Small intestine (tissue), 7 donors: ENCODE measurements at regions not wholly inside any gene's neighbourhood (a gene's known extent, or its start where the extent isn't known, plus 50 kb on each side); places are given as distances from the start of the nearest gene placed in this dataset.

ENCODE experiments used
- DNase-seq, 2 donors: peaks; one replicate each; pipeline versions ENCODE4 v3.0.0 to v3.0.0-alpha.2; 2013
- FAIRE-seq: peaks from 2 replicates; lab custom pipeline; 2012; peaks lifted over from hg19 to GRCh38; lab: Jason Lieb, UNC
- H3K27ac ChIP-seq, 3 donors: one replicate each; pipeline ENCODE4 v1.5.1; 2013; ENCODE audit warnings: low read length in 2 of 3, mild to moderate bottlenecking in 2 of 3, control low read depth in 1 of 3, inconsistent platforms in 1 of 3, low read depth in 1 of 3, moderate library complexity in 1 of 3
- H3K27me3 ChIP-seq, 3 donors: one replicate each; pipeline ENCODE4 v1.6.1; 2013; ENCODE audit warnings: low read length in 3 of 3, inconsistent platforms in 1 of 3; ENCODE audit not compliant: control insufficient read depth in 3 of 3, insufficient read depth in 3 of 3
- H3K36me3 ChIP-seq, 3 donors: one replicate each; pipeline ENCODE4 v1.6.1; 2013; ENCODE audit warnings: low read length in 3 of 3, inconsistent platforms in 1 of 3, low read depth in 1 of 3, mild to moderate bottlenecking in 1 of 3, moderate library complexity in 1 of 3; ENCODE audit not compliant: control insufficient read depth in 3 of 3, insufficient read depth in 2 of 3
- H3K4me1 ChIP-seq, 3 donors: one replicate each; pipeline ENCODE4 v1.6.1; 2013; ENCODE audit warnings: low read length in 2 of 3, inconsistent platforms in 1 of 3, low read depth in 1 of 3, mild to moderate bottlenecking in 1 of 3, moderate library complexity in 1 of 3; ENCODE audit not compliant: control insufficient read depth in 3 of 3, insufficient read depth in 2 of 3
- H3K4me3 ChIP-seq, 3 donors: one replicate each; pipeline ENCODE4 v1.5.1; 2013; ENCODE audit warnings: low read length in 3 of 3, control low read depth in 1 of 3, inconsistent platforms in 1 of 3, low read depth in 1 of 3, mild to moderate bottlenecking in 1 of 3, moderate library complexity in 1 of 3
- H3K9me3 ChIP-seq, 2 donors: one replicate each; pipeline ENCODE4 v1.6.1; 2013; ENCODE audit warnings: low read depth in 1 of 2, low read length in 1 of 2; ENCODE audit not compliant: control insufficient read depth in 2 of 2, insufficient read depth in 1 of 2
- WGBS, 3 donors: extraction: QIAGEN DNeasy Blood & Tissue Kit; methylation state at CpG; one replicate each; pipeline ENCODE4 v1.1.7; 2013; 5-methylcytosine and 5-hydroxymethylcytosine counted together
- donor health status: healthy with polysubstance abuse.
- donor health status: control.
- donor health status: control.
- donor health status: Bipolar disorder and iron deficiency.
- donor health status: healthy.

DNA sequence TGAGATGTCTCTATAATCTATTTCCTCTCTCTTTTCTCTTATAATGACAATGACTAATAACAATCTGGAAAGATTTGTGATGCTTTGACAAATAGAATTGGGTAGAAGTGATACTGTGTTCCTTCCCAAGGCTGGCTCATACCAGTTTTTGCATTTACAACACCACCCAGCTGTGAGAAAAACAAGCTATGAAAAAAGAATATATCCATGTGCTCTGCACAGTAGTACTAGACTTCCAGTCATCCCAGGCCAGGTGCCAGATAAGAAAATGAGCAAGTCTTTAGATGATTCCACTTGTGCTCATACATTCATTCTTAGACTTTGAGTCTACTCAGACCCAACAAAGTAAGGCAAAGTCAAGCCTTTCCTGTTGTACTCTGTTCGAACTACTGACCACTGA is 350.2 kb upstream of the POU1F1 start:
- FAIRE-seq (no peak), DNase-seq (no peak)
- no peaks in the 10 kb centered on the region for H3K4me1 ChIP-seq
- peaks cover 1 to 3% of the 10 kb centered on the region in 2 donors for H3K9me3 ChIP-seq
- no peak overlapping the region for H3K27ac ChIP-seq
- no peak overlapping the region for H3K4me3 ChIP-seq
- H3K36me3 ChIP-seq: no peaks in the 10 kb centered on the region
- no peaks in the 10 kb centered on the region for H3K27me3 ChIP-seq
- 63 to 81% (median 76%) methylated on average over 1 of the region's 1 CpG for WGBS, 3 donors

DNA sequence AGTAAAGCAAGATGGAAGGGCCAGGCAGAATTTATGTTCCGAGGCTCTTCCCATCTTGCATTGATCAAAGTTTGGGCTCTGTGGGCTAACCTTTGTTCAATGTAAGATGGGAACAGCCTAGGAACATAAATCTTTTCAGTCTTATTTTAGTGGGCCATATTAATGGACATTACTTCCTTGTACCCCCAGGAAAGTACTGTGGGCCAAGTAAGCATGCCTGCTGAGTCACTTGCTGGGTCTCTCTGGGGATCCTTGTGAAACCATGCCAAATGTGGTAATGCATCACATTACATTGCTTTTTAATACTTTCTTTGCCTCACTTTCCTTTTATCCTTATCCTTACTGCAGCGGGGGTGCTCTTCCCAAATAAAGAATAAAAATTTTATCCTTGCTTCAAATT is 349.5 kb upstream of the POU1F1 start:
- FAIRE-seq: no peak
- H3K9me3 ChIP-seq: peaks cover 1 to 3% of the 10 kb centered on the region in 2 donors
- DNase-seq: no peak
- WGBS, 3 donors: 87 to 91% (median 90%) methylated on average over 2 of the region's 2 CpGs
- no peaks in the 10 kb centered on the region for H3K36me3 ChIP-seq
- H3K4me1 ChIP-seq: no peaks in the 10 kb centered on the region
- no peak overlapping the region for H3K27ac ChIP-seq
- H3K4me3 ChIP-seq: no peak overlapping the region
- no peaks in the 10 kb centered on the region for H3K27me3 ChIP-seq

DNA sequence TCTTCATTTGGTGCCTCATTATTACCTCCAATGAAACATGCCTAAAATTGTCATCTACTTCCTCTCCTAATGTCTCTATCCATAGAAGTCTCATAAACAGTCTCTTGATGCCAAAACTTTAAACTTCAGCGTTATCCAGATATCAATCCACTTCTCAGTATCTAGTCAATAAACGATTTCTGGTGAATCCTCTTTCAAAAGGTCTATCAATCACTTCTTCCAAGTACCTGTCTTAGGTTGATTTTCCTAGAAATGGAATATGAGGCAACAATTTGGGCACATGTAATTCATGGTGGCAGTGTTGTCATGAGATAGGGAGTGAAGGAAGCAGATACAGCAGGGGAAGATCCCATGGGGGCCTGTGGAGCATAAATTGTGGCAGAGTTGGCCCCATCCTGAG is 348.5 kb upstream of the POU1F1 start:
- no peak for FAIRE-seq
- H3K4me3 ChIP-seq: no peak overlapping the region

DNA sequence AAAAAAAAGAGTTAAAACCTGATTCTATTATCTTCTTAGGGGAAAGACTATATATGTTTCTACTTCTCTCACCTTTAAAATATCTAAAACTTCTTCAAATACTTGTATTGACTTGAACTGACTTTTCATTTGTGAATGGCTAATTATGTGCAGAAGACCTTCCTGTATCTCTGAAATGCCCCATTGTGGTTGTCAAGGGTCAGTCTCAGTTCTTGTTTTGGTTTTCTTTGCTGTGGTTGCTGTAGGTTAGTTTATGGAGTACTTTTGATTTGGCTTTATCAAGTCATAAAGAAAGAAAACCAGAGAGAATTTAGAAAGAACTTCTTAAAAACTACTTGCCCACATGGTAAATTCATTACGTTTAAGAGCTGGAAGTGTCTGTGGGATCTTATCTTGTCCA is 345.3 kb upstream of the POU1F1 start:
- H3K9me3 ChIP-seq: peaks cover 0 to 3% of the 10 kb centered on the region in 2 donors
- 52 to 68% (median 63%) methylated on average over 1 of the region's 1 CpG for WGBS, 3 donors
- H3K36me3 ChIP-seq: no peaks in the 10 kb centered on the region
- FAIRE-seq (no peak), DNase-seq (no peak)
- H3K27ac ChIP-seq: no peak overlapping the region
- no peak overlapping the region for H3K4me3 ChIP-seq
- H3K27me3 ChIP-seq: no peaks in the 10 kb centered on the region
- no peaks in the 10 kb centered on the region for H3K4me1 ChIP-seq

More for the DNA sequence above, 348.5 kb upstream of the POU1F1 start:
- no peak for DNase-seq
- H3K4me1 ChIP-seq: no peaks in the 10 kb centered on the region
- WGBS, 3 donors: 60 to 67% (median 64%) methylated on average over 2 of the region's 2 CpGs
- peaks cover 1 to 3% of the 10 kb centered on the region in 2 donors for H3K9me3 ChIP-seq
- H3K36me3 ChIP-seq: no peaks in the 10 kb centered on the region
- no peaks in the 10 kb centered on the region for H3K27me3 ChIP-seq
- no peak overlapping the region for H3K27ac ChIP-seq

DNA sequence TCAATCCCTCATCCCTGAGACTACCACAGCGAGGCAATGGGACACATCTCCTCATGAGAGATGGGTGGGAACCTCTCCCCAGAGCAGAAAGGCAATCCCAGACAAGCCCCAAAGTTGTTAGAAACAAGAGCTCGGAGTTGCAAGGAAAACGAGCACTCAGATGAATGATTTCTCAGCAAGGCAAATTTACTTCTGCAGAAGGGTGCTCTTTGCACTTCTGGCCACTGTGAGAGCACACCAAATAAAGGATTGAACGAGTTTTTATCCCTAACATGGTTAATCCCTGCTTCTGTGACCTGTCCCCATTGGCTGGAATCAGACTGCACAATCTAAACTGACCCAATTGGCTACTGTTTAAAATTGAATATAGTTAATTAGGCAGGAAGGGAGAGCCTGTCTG is 339.1 kb upstream of the POU1F1 start:
- WGBS, 3 donors: 59 to 67% (median 63%) methylated on average over 4 of the region's 4 CpGs
- Histone ChIP-seq H3K36me3 (no peaks in the 10 kb centered on the region), H3K27me3 (no peaks in the 10 kb centered on the region), H3K9me3 (peaks cover 1 to 25% of the 10 kb centered on the region in 2 donors), H3K4me3 (no peak overlapping the region), H3K4me1 (no peaks in the 10 kb centered on the region), H3K27ac (no peak overlapping the region)
- FAIRE-seq (no peak), DNase-seq (no peak)

DNA sequence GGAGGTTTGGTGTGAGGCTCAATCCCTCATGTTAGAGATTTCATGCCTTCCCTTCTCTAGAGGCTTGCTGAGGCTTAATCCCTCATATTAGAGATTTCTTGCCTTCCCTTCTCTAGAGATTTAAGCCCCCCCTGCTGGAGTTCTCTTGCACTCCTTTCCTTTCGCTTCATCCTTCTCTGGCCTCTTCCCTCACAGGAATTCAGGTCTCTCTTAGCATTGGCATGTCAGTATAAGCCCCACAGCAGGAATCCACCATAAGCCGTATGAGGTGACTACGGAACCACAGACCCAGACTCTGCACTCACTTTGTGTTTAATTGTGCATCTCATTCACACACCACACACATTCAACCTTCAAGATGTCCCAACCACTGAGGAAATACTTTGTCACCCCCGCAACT is 338.6 kb upstream of the POU1F1 start:
- peaks cover 1 to 25% of the 10 kb centered on the region in 2 donors for H3K9me3 ChIP-seq
- no peaks in the 10 kb centered on the region for H3K36me3 ChIP-seq
- DNase-seq: no peak
- FAIRE-seq: no peak
- H3K4me1 ChIP-seq: no peaks in the 10 kb centered on the region
- H3K4me3 ChIP-seq: no peak overlapping the region
- 87 to 92% (median 90%) methylated on average over 4 of the region's 4 CpGs for WGBS, 3 donors
- no peaks in the 10 kb centered on the region for H3K27me3 ChIP-seq
- no peak overlapping the region for H3K27ac ChIP-seq

DNA sequence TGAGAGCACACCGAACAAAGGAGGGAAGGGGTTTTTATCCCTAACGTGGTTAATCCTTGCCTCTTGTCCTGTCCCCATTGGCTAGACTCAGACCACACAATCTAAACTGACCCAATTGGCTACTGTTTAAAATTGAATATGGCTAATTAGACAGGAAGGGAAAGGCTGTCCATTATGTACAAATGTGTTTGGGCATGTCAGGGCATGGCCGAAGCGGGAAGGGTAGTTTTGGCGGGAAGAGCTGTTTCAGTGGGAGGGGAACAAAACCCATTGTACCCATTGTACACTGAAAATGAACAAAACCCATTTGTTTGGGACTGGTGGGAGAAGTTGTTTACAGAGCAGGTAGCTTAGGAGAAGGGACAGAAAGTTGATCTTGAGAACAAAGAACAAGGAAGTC is 330.9 kb upstream of the POU1F1 start:
- Histone ChIP-seq H3K36me3 (no peaks in the 10 kb centered on the region), H3K27ac (no peak overlapping the region), H3K4me1 (no peaks in the 10 kb centered on the region), H3K27me3 (no peaks in the 10 kb centered on the region), H3K9me3 (peaks cover 0 to 14% of the 10 kb centered on the region in 2 donors), H3K4me3 (no peak overlapping the region)
- 83 to 93% (median 91%) methylated on average over 5 of the region's 5 CpGs for WGBS, 3 donors
- no peak for FAIRE-seq
- no peak for DNase-seq

DNA sequence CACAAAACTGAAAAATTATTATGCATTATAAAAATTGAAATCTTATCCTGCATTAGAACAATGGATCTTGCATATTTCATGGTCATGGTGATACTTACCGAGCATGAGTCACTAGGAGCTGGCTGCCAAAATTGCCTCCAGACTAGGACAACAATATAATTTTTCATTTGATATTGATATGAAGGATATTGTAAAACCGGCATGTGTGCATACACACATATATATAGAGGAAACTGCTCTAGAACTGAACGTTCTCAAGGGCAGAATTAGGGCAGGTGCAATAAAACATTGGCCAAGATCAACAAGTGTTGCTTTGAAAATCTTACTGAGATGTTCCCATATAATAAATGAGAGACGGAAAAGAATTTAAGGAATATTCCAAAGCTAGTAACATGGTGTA is 319.4 kb upstream of the POU1F1 start:
- no peaks in the 10 kb centered on the region for H3K4me1 ChIP-seq
- no peak overlapping the region for H3K4me3 ChIP-seq
- DNase-seq (no peak), FAIRE-seq (no peak)
- H3K36me3 ChIP-seq: no peaks in the 10 kb centered on the region
- peaks cover 0 to 5% of the 10 kb centered on the region in 2 donors for H3K9me3 ChIP-seq
- no peak overlapping the region for H3K27ac ChIP-seq
- H3K27me3 ChIP-seq: no peaks in the 10 kb centered on the region
- WGBS, 3 donors: 60 to 72% (median 61%) methylated on average over 4 of the region's 4 CpGs

DNA sequence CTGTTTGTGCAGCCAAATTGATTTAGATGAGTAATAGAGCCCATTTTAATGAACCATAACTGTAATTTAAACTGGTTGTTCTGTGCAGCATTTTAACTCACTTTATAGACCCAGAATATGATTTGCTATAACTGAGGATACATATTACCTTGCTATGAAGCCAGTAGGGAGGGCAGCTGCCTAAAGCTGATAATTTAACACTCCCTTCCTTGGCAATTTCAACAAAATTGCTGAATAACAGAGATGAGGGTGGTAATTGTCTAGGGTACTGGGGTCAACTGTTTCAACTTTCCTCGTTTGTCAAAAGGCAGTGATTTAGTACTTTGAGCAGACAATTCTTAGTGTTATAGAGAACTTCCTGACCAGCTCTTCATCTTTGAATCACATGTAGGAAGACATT is 304.9 kb upstream of the POU1F1 start:
- H3K36me3 ChIP-seq: no peaks in the 10 kb centered on the region
- no peaks in the 10 kb centered on the region for H3K9me3 ChIP-seq
- DNase-seq (no peak), FAIRE-seq (no peak)
- H3K27me3 ChIP-seq: no peaks in the 10 kb centered on the region
- H3K4me1 ChIP-seq: no peaks in the 10 kb centered on the region
- no peak overlapping the region for H3K27ac ChIP-seq
- no peak overlapping the region for H3K4me3 ChIP-seq
- WGBS, 3 donors: 25 to 34% (median 27%) methylated on average over 1 of the region's 1 CpG
